Loucy (cell line): ENCODE measurements at regions not wholly inside any gene's neighbourhood (a gene's known extent, or its start where the extent isn't known, plus 50 kb on each side); places are given as distances from the start of the nearest gene placed in this dataset.
"Not testable (repeated sequence)": the region's sequence is repeated elsewhere in the genome, so short reads cannot be mapped to it uniquely, and the experiment has no call there.

Experiments
- H2AFZ ChIP-seq: fragments of 200-600 bp; sonication (generic); 2 replicates; pipeline ENCODE4 v1.6.0; 2016; ENCODE audit warnings: antibody characterized with exemption, mild to moderate bottlenecking, low read length, moderate library complexity
- H3F3A ChIP-seq: fragments of 200-600 bp; 2 replicates; pipeline ENCODE4 v1.6.0; 2016; ENCODE audit warnings: antibody characterized with exemption, low read depth, mild to moderate bottlenecking
- H3K27me3 ChIP-seq: fragments of 200-600 bp; sonication (generic); 2 replicates; pipeline ENCODE4 v1.6.1; 2014; ENCODE audit warnings: low read length, mild to moderate bottlenecking; ENCODE audit not compliant: insufficient read depth, poor library complexity, severe bottlenecking
- H3K36me3 ChIP-seq: fragments of 200-600 bp; sonication (generic); 2 replicates; pipeline ENCODE4 v1.6.1; 2016; ENCODE audit warnings: low read length; ENCODE audit not compliant: insufficient read depth
- H3K4me1 ChIP-seq: fragments of 200-600 bp; sonication (generic); 2 replicates; pipeline ENCODE4 v1.5.1; 2014; ENCODE audit warnings: low read length, mild to moderate bottlenecking; ENCODE audit not compliant: insufficient read depth, poor library complexity, severe bottlenecking
- H3K4me2 ChIP-seq: fragments of 200-600 bp; sonication (generic); 2 replicates; pipeline ENCODE4 v1.6.0; 2014; ENCODE audit warnings: antibody characterized with exemption, low read length, low read depth, mild to moderate bottlenecking; ENCODE audit not compliant: poor library complexity, severe bottlenecking
- H3K4me3 ChIP-seq: fragments of 200-600 bp; sonication (generic); 2 replicates; pipeline ENCODE4 v1.5.1; 2014; ENCODE audit warnings: low read length, mild to moderate bottlenecking, mixed read lengths; ENCODE audit not compliant: poor library complexity, severe bottlenecking
- H3K79me2 ChIP-seq: fragments of 200-600 bp; sonication (generic); 2 replicates; pipeline ENCODE4 v1.6.1; 2014; ENCODE audit warnings: low read length; ENCODE audit not compliant: insufficient read depth
- H3K9ac ChIP-seq: fragments of 200-600 bp; sonication (generic); 2 replicates; pipeline ENCODE4 v1.6.0; 2014; ENCODE audit warnings: mild to moderate bottlenecking, low read depth, low read length, moderate library complexity; ENCODE audit not compliant: poor library complexity, severe bottlenecking
- H3K9me2 ChIP-seq: fragments of 200-600 bp; sonication (generic); replicated peaks from 2 replicates; pipeline ENCODE4 v1.6.1; 2016; ENCODE audit warnings: low read depth, low read length, mixed read lengths
- H3K9me3 ChIP-seq: fragments of 200-600 bp; sonication (generic); 2 replicates; pipeline ENCODE4 v1.6.1; 2014; ENCODE audit warnings: mild to moderate bottlenecking, antibody characterized with exemption, low read length, low read depth; ENCODE audit not compliant: insufficient read depth
- H4K20me1 ChIP-seq: fragments of 200-600 bp; sonication (generic); 2 replicates; pipeline ENCODE4 v1.6.0; 2014; ENCODE audit warnings: antibody characterized with exemption, low read length, mild to moderate bottlenecking; ENCODE audit not compliant: insufficient read depth, poor library complexity, severe bottlenecking
- CTCF ChIP-seq: fragments of 200-600 bp; sonication (generic); conservative IDR thresholded peaks from 2 replicates; pipeline ENCODE4 v1.5.1; 2014; ENCODE audit warnings: mild to moderate bottlenecking, antibody characterized with exemption, low read length
- EZH2phosphoT487 ChIP-seq: fragments of 200-600 bp; IDR thresholded peaks from 2 replicates; pipeline ENCODE4 v1.6.1; 2018; ENCODE audit warnings: antibody characterized with exemption, mild to moderate bottlenecking, moderate library complexity, borderline replicate concordance

DNA sequence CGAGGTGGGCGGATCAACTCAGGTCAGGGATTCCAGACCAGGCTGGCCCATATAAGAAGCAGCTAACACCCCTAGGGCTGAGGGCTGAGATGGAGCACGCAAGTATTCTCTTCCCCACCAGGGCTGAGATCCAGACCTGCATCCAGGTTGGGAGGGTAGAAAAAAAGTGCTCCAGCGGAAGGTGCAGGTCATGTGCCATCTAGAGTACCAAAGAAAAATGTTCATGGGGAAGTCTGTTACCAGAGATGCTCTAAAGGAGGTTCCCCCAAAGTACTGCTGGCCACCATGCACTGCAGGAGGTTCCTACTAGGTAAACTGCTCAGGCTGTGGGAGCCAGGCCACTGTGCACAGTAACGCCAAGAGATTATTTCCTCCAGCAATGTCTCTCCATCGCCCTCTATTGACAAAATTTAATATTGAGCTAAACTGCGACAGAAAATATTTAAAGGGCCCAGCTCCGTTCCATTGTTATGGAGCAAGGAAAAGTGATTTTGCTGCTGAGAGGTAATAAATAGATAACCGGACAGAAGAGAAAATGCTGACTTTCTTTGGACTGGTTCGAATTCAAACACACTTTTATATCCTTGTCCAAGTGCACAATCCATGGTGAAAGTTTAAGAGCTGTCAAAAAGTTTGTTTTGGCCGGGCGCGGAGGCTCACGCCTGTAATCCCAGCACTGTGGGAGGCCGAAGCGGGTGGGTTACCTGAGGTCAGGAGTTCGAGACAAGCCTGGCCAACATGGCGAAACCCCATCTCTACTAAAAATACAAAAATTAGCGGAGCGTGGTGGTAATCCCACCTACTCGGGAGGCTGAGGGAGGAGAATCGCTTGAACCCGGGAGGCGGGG lies 159.9 kb downstream of the OR2B2 start:
- H2AFZ ChIP-seq = peak overlapping the region; percentile 94
- no peaks in the 10 kb centered on the region for H3K27me3 ChIP-seq

DNA sequence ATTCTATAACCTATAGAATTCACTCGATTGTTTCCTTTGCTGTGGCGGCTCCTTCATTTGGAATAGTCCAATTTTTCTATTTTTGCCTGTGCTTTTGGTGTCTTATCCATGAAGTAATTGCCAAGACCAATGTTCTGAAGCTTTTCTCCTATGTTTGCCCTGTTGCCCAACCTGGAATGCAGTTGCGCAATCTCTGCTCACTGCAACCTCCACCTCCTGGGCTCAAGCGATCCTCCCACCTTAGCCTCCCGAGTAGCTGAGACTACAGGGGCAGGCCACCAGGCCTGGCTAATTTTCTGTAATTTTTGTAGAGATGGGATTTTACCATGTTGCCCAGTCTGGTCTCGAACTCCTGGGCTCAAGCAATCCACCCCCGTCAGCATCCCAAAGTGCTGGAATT lies 163.5 kb downstream of the OR2B2 start:
- H3K9me2 ChIP-seq = no peaks in the 10 kb centered on the region
- H3K27me3 ChIP-seq = no peaks in the 10 kb centered on the region
- H3F3A ChIP-seq = peaks cover 3% of the 10 kb centered on the region
- H3K4me2 ChIP-seq = no peak overlapping the region
- TF ChIP-seq EZH2phosphoT487 (no peak), CTCF (no peak)
- H3K4me1 ChIP-seq = peaks cover 6% of the 10 kb centered on the region
- no peaks in the 10 kb centered on the region for H3K9me3 ChIP-seq
- H3K9ac ChIP-seq = no peak overlapping the region
- H4K20me1 ChIP-seq = no peaks in the 10 kb centered on the region
- no peak overlapping the region for H3K4me3 ChIP-seq
- no peak overlapping the region for H2AFZ ChIP-seq
- H3K79me2 ChIP-seq = no peaks in the 10 kb centered on the region
- no peaks in the 10 kb centered on the region for H3K36me3 ChIP-seq

More for the DNA sequence above, 159.9 kb downstream of the OR2B2 start:
- Histone ChIP-seq H3K4me1 (peaks cover 22% of the 10 kb centered on the region), H4K20me1 (no peaks in the 10 kb centered on the region), H3K36me3 (no peaks in the 10 kb centered on the region), H3K79me2 (peaks cover 3% of the 10 kb centered on the region; the same call in 1 of the 2 replicates), H3K4me2 (peak overlapping the region; percentile 74), H3K4me3 (peak overlapping the region; percentile 90), H3F3A (peaks cover 6% of the 10 kb centered on the region), H3K9me2 (no peaks in the 10 kb centered on the region), H3K9me3 (no peaks in the 10 kb centered on the region), H3K9ac (peak overlapping the region; percentile 93)
- TF ChIP-seq CTCF (peak; percentile 80), EZH2phosphoT487 (no peak)

DNA sequence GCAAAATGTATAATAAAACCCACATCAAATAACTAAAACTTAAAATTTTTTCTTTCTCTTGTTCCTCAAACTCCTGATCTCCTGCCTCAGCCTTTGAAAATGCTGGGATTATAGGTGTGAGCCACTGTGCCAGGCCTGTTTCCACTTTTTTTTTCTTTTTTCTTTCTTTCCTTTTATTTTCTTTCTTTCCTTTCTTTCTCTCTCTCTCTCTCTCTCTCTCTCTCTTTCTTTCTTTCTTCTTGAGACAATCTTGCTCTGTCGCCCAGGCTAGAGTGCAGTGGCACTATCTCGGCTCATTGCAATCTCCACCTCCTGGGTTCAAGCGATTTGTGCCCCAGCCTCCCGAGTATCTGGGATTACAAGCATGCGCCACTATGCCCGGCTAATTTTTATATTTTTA lies 164.6 kb downstream of the OR2B2 start:
- H3F3A ChIP-seq = no peaks in the 10 kb centered on the region
- peaks cover 6% of the 10 kb centered on the region for H3K4me1 ChIP-seq
- no peaks in the 10 kb centered on the region for H3K9me2 ChIP-seq
- no peaks in the 10 kb centered on the region for H3K9me3 ChIP-seq
- H3K36me3 ChIP-seq = no peaks in the 10 kb centered on the region
- no peaks in the 10 kb centered on the region for H4K20me1 ChIP-seq
- no peak overlapping the region for H3K4me2 ChIP-seq
- no peak overlapping the region for H3K4me3 ChIP-seq
- no peak overlapping the region for H3K9ac ChIP-seq
- TF ChIP-seq CTCF = no peak
- no peak for TF ChIP-seq EZH2phosphoT487
- H3K27me3 ChIP-seq = no peaks in the 10 kb centered on the region
- H2AFZ ChIP-seq = no peak overlapping the region
- no peaks in the 10 kb centered on the region for H3K79me2 ChIP-seq

GRCh38 chr6:27746860-27747259 lies 165.3 kb downstream of the OR2B2 start:
- H3K9me2 ChIP-seq, H3K9me3 ChIP-seq, H3K4me2 ChIP-seq, H3K79me2 ChIP-seq, H3K4me3 ChIP-seq, H3K9ac ChIP-seq, H3F3A ChIP-seq, H3K27me3 ChIP-seq, H2AFZ ChIP-seq, H3K4me1 ChIP-seq, H4K20me1 ChIP-seq, H3K36me3 ChIP-seq: not testable (repeated sequence)
